HUDEP-2 (cell line): ENCODE measurements at regions not wholly inside any gene's neighbourhood (a gene's known extent, or its start where the extent isn't known, plus 50 kb on each side); places are given as distances from the start of the nearest gene placed in this dataset.
"Not testable (repeated sequence)": the region's sequence is repeated elsewhere in the genome, so short reads cannot be mapped to it uniquely, and the experiment has no call there.

Experiments
- DNase-seq, 76 experiments: peaks; one replicate each; lab custom pipeline; 2025; ENCODE audit not compliant: unreplicated experiment in 76 of 76; lab: John Stamatoyannopoulos, UW

GRCh38 chr2:47728551-47728950, 54.4 kb upstream of the MSH6 start:
- DNase-seq, result no peak

DNA sequence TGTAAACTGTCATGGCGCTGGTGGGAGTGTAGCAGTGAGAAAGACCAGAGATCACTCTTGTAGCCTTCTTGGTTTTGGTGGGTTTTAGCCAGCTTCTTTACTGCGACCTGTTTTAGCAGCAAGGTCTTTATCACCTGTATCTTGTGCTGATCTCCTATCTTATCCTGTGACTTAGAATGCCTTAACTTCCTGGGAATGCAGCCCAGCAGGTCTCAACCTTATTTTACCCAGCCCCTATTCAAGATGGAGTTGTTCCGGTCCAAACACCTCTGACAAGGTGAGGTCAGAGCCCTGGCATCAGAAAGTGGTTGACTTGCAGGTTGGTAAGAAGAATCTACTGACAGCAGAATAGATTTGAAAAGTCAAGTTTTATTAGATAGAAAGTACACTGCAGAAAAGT, 55.0 kb upstream of the MSH6 start:
- DNase-seq, result no peak

GRCh38 chr2:47726978-47727377, 56.0 kb upstream of the MSH6 start:
- not testable (repeated sequence) for DNase-seq

DNA sequence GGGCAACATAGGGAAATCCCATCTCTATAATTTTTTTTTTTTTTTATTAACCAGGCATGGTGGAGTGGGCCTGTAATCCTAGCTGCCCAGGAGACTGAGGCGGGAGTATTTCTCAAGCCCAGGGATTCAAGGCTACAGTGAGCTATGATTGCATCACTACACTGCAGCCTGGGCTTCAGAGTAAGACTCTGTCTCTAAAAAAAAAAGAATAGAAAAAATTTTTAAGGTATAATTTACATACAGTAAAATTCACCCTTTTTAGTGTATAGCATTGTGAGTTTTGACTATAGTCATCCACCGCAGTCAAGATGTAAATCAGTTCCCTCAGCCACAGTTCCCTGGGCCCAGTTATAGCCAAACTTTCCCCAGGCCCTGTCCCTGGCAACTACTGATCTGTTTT, 57.1 kb upstream of the MSH6 start:
- DNase-seq, result no peak

DNA sequence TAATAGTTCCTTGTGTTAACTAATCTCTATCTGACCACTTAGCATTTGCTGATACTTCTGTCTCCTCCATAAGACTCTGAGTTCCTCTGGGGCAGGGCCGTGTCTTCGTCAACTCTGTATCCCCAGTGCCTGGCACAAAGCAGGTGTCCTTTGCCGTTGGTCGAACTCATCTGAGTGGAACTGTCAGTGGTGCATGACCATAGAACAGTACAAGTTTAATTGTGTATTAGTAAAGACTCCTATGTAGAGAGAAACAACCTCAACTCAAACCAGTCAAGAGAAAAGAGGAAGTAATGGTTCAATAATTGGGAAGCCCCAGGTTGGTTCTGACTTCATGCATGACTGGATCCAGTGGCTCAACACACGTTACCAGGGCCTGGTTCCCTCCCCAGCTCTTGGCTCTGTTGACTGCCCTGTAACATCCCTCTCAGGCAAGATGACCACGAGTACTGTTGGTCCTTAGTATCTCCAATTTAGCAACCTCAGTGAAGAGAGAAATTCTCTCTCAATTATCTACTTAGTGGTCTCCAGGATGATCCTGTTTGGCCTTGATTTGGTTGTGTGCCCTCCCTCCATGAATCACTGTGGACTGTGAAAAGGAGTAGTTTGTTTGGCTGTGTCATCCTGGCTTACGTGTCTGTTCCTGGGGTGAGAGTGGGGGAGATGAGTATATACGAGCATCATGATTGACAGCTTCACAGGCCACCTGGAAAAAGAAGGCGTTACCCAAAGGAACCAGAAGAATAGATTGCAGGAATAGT, 58.5 kb upstream of the MSH6 start:
- no peak for DNase-seq

DNA sequence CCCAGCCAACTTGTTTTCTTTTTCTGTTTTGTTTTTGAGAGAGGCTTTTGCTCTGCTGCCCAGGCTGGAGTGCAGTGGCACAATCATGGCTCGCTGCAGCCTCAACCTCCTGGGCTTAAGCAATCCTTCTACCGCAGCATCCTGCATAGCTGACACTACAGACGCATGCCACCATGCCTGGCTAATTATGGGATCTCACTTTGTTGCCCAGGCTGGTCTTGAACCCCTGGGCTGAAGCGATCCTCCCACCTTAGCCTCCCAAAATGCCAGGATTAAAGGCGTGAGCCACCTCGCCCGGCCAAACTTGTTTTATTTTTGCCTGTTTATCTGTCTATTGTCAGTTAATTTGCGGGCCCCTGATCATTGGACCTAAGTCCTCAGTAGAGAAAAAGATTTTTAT, 61.6 kb upstream of the MSH6 start:
- no peak for DNase-seq

GRCh38 chr2:47720559-47720958, 62.4 kb upstream of the MSH6 start:
- no peak for DNase-seq

- DNase-seq, result no peak
These were observed 62.9 kb upstream of the MSH6 start for GRCh38 chr2:47720036-47720435.

GRCh38 chr2:47719099-47719498, 63.8 kb upstream of the MSH6 start:
- DNase-seq, result no peak

GRCh38 chr2:47716307-47716706, 66.6 kb upstream of the MSH6 start:
- peak in 3 of 76 experiments; percentile 0 to 5 (median 2) for DNase-seq

DNA sequence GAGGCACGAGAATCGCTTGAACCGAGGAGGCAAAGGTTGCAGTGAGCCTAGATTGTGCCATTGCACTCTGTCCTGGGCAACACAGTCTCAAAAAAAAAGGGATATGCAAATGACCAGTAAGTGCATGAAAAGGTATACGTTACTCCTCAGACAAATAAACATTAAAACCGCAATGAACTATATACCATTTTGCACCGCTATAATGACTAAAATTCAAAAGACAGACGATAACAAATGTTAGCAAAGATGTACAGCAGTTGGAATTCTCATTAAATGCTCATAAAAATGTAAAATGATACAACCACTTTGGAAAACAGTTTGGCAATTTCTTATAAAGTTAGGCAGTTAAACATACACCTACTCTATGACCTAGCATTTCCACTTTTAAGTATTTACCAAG, 67.4 kb upstream of the MSH6 start:
- no peak for DNase-seq

DNA sequence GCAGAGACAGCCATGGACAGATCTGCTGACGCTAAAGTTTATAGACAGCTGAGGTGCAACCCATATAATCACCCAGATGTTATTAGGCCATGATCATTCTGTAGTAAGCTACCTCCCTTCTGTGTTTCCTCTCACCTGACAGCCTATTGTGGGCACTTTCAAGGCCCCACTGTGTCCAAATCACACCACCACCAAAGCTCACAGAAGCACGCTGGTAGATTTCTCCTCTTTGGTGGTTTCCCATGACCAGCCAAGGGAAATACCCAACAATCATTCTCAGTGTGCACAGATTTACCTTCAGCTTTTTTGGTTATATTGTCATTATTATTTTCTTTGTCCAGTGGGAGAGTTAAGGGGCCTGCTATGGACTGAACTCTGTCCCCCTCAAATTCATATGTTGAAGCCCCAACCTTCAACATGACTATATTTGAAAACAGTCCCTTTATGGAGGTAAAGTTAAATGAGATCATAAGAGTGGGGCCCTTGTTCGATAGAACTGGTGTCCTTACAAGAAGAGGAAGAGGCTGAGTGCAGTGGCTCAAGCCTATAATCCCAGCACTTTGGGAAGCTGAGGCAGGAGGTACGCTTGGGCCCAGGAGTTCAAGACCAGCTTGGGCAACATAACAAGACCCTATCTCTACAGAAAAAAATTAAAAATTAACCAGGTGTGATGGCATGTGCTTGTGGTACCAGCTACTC, 74.0 kb upstream of the MSH6 start:
- no peak for DNase-seq

DNA sequence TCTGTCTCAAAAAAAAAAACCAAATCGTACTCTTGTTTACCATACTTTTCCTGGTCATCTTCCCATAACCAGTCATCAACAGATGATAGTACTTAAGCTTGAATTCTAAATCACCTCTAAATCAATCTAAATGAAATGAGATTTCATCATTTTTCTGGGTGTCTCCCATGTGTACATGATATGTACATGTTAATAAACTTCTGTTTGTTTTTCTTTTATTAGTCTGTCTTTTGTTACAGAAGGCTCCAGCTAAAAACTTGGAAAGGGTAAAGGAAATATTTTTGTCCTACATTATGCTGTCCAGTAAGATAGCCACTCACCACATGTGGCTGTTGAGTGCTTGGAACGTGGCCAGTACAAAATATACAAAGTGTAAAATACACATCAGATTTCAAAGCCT, 78.7 kb upstream of the MSH6 start:
- DNase-seq, result no peak

- DNase-seq, result no peak
These were observed 83.3 kb upstream of the MSH6 start for GRCh38 chr2:47699533-47700215.

DNA sequence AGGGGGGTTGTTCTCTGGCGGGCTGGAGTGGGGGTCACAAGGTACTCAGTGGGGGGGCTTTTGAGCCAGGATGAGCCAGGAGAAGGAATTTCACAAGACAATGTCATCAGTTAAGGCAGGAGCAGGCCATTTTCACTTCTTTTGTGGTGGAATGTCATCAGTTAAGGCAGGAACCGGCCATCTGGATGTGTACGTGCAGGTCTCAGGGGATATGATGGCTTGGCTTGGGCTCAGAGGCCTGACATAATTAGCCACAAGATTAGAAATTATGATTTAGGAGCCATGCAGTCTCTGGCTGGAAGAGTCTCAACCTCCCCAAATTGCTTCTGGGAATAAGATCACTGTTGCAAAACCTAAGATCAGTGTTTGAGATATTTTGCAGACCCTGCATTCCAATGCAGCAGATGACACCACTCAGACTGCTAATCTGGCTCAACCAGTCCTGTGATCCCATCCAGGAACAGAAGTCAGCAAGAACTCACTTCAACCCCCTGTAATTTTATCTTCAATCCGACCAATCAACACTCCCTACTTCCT, 84.4 kb upstream of the MSH6 start:
- not testable (repeated sequence) for DNase-seq

GRCh38 chr2:47697681-47698435, 85.1 kb upstream of the MSH6 start:
- not testable (repeated sequence) for DNase-seq

DNA sequence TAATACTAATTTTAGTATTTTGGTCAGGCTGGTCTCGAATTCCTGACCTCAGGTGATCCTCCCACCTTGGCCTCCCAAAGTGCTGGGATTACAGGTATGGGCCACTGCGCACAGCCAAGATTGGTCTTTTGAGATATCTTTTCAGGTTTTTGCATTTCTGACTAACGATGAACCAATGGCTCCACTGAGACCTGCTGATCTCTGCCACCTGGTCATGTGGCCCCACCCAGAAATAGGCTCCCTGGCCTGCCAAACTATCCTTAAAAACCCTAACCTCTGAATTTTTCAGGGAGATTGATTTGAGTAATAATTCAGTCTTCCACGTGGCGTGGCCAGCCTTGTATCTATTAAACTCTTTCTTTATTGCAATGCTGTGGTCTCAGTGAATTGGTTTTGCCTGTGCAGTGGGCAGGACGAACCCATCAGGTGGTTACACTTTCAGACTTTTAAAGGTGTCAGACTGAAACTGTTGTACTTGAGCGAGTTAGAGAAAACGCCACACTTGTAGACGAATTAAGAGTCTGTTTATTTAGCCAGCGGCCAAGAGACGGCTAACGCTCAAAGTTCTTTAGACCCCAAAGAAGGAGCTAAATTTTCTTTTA, 85.8 kb upstream of the MSH6 start:
- DNase-seq, result no peak

DNA sequence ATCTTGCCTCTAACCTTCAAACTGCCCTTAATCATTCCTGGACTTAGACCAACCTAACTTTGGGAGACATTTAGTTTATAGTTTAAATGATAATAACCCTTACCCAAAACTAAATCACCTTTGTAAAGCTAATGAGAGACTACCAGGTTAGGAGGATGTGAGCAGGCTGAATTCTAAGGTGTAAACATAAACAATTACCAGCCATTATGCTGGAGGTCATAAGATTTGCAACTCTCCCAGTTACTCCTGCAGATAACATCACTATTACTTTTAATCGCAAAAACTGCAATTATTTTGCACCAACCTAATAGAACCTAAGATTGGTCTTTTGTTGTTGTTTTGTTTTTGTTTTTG, 86.5 kb upstream of the MSH6 start:
- no peak for DNase-seq

- DNase-seq, result no peak
These were observed 87.0 kb upstream of the MSH6 start for GRCh38 chr2:47695800-47696477.

GRCh38 chr2:47694451-47694850, 88.5 kb upstream of the MSH6 start:
- not testable (repeated sequence) for DNase-seq
